GM18519 (cell line): ENCODE measurements at regions not wholly inside any gene's neighbourhood (a gene's known extent, or its start where the extent isn't known, plus 50 kb on each side); places are given as distances from the start of the nearest gene placed in this dataset.

Experiments
- ATAC-seq: cut with Tn5 transposase; IDR thresholded peaks from one replicate; pipeline ENCODE4 v1.9.1; 2021; ENCODE audit warnings: mild to moderate bottlenecking, moderate library complexity; ENCODE audit not compliant: unreplicated experiment, low FRiP score

DNA sequence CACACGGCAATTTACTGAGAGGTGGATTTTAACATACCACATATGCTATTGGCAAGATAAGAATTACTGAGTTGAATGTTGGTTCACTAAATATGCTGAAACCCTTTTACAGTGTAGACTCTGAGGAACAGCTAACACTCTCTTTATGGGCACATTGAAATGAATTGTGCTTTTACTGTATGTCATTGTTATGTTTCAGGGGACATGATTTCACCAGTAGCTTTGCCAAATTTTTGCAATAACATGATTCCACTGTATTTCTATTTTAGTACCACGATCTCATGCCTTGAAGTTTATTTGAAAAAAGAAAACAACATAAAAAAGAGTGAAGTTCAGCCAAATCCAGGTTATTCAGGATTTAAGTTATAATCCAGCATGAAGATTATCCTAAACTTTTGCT, 188.5 kb downstream of the HLX start:
- no peak for ATAC-seq

DNA sequence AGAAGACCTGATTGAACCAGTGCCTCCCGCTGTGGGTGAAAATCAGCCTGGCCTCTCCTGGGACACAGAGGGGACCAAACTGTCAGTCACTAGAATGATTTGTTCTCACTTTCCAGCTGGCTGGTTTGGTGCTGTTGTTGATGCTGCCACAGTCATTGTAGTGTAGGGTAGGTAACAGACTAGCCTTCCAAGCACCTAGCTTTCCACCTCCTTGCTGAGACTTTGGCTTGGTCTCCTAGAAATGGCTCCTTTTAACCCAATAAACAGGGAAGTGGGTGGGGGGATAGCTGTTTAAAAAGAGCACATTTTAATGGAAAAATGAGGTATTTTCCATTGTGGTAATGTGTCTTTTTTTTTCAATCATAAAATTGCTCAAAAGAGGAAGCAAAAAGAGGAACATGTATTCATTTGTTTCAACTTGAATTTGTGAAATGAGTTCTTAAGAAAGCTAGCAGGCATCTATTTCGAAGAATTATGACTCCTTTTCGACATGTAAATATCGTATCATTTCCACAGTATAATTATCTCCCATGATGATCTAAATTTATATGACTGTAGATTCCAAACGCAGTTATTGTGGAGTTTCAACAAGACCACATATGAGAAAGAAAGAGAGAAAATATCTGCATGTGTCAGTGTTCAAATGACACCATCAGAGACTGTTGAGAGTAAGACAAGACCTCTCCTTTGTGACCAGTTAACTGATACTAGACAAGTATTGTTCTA, 190.1 kb downstream of the HLX start:
- peak; percentile 78 for ATAC-seq

DNA sequence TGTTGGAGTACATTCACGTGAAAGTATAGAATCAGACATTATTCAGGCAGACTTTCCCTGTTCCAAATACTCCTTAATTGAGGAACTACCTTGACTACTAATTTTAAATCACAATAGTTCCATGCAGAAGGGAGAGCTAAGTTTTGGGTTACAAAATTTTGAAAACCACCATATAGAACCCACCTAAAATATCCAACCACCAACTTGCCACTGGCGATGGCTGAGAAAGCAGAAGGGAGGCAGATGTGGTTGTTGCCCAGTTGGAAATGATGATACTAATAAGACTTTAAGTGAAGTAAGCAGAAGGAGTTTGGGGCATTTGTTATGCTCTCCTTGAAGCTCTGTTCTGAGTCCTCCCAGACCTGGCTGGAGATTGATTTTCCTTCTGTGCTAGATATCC, 190.7 kb downstream of the HLX start:
- ATAC-seq: no peak

DNA sequence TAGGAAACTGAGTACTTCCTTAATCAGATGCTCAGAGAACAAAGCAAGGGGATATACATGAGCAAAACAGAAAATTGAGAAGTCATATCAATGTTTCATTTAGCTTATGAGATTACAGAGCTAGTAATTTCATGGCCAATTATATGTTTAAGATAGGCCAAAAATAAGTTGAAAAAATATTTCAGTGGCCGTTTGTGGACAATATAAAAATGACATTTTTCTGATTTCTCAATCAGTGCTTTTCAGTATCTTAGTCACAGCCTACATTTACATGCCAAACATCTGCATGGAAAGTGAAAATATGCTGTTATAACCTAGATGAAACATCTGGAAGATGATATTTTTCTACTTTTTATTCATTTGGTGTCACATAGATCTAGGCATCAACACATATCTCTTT, 192.5 kb downstream of the HLX start:
- no peak for ATAC-seq

DNA sequence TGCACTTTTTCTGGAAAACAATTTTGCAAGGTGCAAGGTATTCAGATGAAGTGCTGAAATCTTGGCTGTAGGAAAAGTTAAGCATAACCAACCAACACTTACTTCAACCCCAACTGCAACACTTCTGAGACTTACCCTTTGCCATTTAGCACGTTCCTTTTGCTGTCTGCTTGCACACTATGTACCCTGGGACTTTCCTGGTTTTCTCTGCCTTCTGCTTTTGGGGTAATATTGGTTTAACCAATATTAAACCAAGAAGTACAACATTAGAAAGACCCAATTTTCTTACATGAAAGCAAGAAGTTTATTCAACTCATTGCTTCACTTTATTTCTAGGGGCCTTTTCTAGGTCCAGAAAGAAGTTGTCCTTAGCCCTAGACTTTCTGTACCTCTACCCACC, 193.0 kb downstream of the HLX start:
- no peak for ATAC-seq

DNA sequence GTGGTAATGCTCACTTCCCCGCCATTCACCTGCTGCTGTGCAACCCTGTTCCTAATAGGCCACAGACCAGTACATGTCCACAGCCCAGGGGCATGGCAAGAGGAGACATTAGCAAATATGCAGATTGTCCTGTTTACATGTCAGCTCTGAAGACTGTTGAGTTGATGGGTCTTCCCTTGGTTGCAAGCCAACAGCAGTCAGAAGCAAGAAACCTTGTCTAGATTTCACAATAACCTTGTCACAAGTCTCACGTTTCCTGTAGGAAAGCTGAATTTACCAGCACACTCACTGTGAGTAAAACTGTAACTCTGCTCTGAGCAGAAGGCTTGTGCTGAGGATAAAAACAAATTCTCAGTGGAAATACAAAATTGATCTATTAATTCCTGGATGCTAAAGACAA, 195.1 kb downstream of the HLX start:
- ATAC-seq: no peak

DNA sequence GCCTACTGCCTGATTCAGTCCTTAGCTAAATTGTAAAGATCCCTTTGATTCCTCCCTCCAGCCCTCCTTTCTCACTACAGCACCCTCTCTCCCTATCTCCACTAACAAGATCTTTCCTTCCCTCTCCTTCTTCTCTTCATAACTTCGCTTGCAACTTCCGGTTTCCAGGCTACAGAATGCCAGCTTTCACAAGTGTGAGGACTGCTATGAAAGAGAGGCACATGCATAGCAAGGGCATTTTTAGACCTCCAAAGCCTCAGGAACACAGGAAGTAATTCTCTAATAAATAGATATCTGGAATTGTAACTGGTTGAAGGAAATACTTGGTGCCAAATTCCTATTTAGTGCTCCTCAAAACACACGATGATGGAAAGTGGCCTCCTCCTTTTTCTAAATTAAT, 196.7 kb downstream of the HLX start:
- ATAC-seq: no peak

DNA sequence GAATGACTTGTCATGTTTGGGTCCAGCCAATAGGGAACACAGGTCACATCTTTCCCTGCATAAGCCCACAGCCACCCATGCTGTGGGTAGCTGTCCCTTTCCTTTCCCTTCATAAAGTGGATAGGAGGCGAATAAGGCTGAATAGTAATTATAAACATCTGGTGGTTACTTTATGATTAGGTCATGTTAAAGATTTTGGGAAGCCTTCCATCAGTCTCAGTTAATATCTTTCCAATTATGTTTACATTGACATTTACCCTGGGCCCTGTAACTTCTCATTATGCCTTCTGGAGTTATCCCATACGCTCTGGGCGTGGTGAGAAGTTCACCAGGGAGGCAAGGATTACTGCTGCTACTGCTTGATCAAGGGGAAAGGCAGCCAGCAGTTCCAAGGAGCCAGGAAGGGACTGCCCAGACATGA, 197.2 kb downstream of the HLX start:
- ATAC-seq: no peak

DNA sequence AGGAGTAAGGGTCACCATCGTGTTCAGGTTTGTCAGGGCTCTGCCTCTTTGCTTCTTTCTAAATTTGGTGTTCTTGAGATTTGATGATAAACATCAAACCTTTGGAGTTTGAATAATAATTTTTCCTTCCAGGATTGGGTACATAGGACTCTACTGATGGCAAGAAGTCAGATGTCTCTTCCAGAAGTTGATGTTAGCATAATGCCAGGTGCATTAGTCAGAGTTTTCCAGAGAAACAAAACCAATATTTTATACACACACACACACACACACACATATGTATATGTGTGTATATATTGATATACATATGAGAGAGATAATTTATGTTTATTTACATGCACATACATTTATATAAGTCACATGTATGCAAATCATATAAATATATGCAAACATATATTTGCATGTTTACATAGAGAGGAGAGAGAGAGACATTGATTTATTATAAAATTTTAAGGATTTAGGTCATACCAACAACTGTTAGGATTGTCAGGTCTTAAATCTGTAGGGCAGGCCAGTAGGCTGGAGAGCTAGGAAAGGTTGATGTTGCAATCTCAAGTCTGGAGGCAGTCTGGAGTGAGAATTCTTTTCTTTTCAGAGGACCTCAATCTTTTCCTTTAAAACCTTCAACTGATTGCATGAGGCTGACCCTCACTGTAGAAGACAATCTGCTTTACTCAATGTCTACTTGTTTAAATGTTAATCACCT, 199.2 kb downstream of the HLX start:
- ATAC-seq: no peak

DNA sequence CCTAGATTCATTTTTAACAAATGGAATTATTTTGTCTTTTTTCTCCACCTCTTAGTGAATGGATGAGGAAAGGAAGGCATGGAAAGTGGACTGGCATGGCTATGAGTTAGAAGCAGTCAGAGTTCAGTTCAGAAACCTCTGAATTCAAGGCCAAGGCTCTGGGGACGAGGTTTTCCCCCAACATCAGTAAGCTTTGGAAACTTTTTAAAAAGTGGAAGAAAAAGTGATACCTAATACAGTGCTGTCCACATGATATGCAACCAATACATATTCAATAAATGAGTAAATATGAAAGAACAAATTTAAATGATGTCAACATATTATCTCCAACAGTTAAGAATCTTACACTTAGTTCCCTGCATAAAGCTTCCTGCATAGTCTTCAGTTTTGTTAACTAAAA, 204.7 kb downstream of the HLX start:
- ATAC-seq: no peak

DNA sequence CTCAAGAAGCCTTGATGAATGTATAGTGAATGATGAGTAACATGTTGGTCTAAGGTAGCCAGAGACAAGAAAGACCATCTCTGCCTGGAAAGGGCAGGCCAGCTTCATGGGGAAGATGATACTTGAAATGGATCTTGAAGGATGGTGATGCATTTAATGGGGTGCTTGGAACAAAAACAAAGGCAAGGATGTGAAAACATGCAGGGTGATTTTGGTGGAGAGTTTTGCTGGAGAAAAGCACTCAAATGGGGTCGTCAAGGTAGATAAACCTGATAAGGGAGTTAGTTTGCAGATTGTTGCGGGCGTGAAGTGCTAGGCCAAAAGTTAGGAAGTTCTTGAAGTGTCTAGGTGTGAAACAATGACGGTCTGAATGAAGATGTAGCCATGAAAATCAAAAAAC, 205.4 kb downstream of the HLX start:
- ATAC-seq: no peak

DNA sequence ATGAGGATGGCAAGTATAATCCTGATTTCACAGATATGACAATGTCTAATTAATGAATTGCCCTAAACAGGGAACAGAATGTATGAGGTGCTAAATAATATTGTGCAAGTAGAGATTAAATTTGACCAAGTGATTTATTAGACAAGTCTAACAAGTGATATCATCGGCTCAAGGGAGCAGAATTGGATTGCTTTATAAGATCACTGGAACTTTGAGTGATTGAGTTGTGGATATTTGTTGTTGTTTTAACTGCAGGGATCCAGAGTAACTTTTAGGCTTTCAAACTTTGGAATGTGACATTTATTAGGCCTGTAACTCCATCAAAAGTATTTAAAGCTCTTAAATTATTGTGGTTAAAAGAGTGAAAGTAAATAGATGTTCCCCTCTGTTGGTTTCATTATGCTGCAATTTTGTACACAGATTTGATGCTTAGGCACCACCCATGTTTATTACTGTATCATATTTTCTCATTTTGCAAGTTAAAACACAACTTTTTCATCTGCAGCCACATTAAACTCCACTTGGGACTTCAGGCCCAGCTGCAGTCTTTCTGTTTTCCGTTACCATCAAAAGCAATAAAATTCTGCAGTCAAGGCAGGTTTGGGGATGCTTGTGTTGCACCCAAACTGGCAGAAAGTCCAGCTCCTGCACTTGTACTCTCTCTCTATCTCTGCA, 206.6 kb downstream of the HLX start:
- ATAC-seq: no peak

DNA sequence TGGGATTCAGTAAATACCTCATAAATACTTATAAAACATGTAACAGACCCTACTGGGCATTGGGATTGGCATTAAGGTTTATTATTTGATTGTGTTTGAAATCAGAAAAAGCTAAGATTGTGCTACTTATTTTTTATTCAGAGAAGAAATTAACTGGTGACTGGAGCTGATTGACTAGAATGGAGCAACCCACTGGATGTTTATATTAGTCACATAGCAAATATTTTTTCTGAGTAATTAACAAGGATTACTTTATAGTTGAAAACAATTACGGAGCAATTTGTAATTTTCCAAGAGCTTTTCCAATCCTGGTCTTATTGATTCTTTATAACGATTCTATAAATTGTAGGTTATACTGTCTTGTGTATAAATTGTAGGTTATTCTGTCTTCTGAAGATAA, 208.7 kb downstream of the HLX start:
- ATAC-seq: no peak

DNA sequence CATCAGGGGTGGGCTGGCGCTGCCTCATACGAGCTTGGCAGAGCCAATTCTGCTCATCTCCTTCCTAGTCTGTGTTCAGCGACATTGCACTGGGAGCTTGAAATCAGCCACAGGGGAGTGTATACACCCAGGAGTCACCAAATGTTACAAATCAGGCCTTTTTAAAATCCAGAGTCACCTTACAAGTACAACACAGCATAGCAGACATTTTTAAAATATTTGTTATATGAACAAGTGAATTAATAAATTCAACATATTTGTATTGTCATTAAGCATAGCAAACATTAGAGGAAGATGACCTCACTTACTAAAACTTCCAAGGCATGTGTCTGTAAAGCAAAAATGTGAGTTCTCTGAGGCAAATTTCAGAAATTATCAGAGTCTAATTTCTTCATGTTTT, 210.0 kb downstream of the HLX start:
- no peak for ATAC-seq

DNA sequence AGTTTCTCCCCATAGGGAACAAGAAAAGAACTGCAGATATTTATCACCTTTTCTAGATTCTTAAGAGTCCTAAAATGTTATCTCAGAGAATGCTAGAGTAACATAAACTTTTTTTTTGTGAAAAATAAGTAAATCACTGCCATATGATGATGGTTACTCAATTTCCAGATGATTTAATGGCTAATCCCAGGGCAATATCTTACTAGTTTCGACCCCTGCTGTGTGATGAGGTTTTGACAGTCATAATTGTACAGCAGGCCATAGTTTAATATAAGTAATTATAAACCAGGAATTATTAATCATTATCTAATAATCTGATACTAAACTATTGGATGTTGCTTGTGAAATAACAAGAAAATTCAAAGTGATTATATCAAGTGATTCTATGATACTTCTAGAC, 210.6 kb downstream of the HLX start:
- no peak for ATAC-seq

DNA sequence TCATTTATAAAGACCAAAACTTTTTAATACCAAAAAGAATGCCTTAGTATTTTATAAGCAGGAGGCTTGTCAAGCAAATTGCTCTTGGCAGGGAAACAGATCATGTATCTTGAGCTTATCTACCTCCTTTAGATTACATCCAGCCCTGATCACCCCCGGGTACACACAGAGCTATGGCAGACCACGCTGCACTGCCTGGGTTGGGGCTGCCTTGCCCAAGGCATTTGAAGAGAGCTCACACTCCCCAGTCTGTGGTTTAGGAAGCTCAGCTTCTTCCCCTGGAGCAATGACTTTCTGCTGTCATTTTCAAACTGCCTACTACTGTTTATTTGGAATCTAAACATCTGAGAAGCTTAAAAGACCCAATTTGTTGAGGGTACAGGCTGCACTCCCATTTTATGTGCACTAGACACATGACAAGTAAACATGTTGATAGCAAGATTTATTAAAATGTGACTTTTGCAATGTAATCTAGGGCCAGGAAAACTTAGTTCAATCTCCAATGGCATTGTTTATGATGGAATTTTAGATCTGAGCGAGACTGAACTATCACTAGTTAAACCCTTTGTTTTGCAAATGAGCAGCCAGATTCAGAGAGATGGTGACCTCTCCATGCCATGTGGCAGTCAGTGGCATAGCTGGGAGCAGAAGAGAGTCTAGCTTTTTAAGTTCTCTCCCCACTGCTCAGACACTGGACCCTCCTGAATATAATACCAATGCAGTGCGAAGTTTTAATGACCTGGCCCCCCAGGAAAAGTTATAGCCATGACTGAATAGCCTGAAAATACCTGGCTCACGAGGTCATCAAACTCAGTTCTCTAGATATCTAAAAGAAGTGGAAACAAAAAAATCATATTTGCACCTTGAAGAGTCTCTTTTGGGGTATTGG, 214.9 kb downstream of the HLX start:
- no peak for ATAC-seq

DNA sequence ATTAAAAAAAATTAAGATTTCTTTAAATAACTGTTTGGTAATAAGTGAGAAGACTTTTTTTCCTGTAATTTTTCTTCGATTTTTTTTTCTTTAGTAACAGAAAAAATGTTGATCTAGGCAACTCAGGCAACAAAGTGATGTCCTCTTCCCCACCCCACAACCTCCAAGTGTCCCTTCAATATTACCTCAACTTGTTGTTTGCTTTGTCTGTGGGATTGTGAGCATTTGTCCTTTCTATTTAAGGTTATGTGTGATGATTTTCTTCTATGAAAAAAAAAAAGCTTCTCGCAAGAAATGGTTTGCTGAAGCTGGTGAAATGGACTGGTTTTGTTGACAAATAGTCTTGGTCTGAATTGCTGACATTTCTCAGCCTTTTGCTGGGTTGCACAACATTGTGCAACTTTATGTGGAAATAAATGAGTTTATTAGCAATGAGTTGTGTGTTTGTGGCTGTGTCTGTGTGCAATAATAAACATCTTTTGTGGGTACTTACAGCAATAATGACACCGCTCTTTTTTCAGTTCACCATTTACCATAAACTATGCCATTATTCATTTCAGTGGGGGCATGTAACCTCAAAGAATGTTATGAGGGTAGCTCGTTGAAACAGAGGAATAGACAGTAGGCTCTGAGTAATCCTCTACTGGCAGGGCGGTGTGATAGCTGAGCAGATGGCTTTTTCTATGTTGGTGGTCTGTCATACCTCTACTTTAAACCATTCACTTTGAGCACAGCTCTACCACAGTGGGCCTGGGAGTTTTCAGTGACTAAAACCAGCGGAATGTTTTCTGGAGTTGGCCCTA, 218.4 kb downstream of the HLX start:
- no peak for ATAC-seq

DNA sequence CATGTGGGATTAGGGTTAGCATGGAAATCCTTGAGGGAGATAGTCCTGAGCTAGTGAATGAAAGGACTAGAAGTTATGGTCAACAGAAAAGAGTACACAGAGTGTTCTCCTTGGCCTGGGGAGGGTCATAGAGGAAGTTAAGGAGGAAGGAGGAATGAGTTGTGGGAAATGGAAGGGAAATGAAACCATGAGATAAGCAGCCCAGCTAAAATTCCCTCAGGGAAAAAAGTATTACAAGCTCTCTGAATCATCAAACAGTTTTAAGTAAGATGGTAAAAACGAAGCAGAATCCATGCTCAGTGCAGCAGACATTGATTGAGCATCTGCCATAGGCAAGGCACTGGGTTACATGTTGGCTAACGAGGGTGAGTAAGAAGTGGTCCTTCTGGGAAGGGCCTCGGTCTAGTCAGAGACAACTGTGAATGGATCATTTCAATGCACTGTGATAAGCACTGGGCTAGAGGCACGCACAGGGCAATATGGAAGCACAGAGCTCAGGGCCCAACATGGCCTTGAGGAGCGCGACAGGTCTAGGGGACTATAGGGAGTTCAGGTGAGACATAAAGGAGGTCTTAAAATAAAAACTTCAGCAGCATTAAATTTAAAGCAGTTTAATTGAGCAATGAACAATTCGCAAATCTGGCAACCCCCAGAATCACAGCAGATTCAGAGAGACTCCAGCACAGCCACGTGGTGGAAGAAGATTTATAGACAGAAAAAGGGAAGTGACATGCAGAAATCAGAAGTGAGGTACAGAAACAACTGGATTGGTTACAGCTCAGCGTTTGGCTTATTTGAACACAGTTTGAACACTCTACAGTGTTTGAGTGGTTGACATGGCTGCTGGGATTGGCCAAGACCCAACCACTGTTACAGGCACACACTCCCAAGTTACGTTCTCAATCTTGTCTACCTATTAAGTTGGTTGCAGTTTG, 219.5 kb downstream of the HLX start:
- ATAC-seq: no peak
